Activated CD8-positive, alpha-beta T cell treated with anti-CD3 and anti-CD28 coated beads, Interleukin-2, amount 10 ng/mL, durations not matched to agents 7 days and 5 days (primary cell): ENCODE measurements at regions not wholly inside any gene's neighbourhood (a gene's known extent, or its start where the extent isn't known, plus 50 kb on each side); places are given as distances from the start of the nearest gene placed in this dataset.
"Not testable (repeated sequence)": the region's sequence is repeated elsewhere in the genome, so short reads cannot be mapped to it uniquely, and the experiment has no call there.

Source experiments
- ATAC-seq: fragments of 150-1000 bp; cut with Tn5 transposase; one replicate; pipeline ENCODE4 v1.10.0; 2021; ENCODE audit warnings: moderate library complexity
- CTCF ChIA-PET: fragments of 350-600 bp; sonication (Branson Sonifier 250); formaldehyde crosslinking; loops from one replicate; lab custom pipeline; 2021; ENCODE audit warnings: antibody characterized with exemption; lab: Charles Lee
- POLR2A ChIA-PET: fragments of 350-600 bp; sonication (Branson Sonifier 250); formaldehyde crosslinking; loops from one replicate; lab custom pipeline; 2021; ENCODE audit warnings: antibody characterized with exemption; lab: Charles Lee
- DNase-seq: peaks from one replicate; pipeline ENCODE4 v3.0.0-alpha.2; 2020
- H3K27ac Mint-ChIP-seq: one replicate; pipeline ENCODE4 v1.8.0; 2021; ENCODE audit warnings: mild to moderate bottlenecking, mixed read lengths
- H3K27me3 Mint-ChIP-seq: one replicate; pipeline ENCODE4 v1.8.0; 2021; ENCODE audit warnings: low read depth, mixed read lengths
- H3K36me3 Mint-ChIP-seq: one replicate; pipeline ENCODE4 v1.8.0; 2021; ENCODE audit warnings: low read depth, mixed read lengths
- H3K4me1 Mint-ChIP-seq: one replicate; pipeline ENCODE4 v1.8.0; 2021; ENCODE audit warnings: low read depth, mixed read lengths
- H3K4me3 Mint-ChIP-seq: one replicate; pipeline ENCODE4 v1.8.0; 2021; ENCODE audit warnings: mild to moderate bottlenecking, mixed read lengths
- H3K9me3 Mint-ChIP-seq: one replicate; pipeline ENCODE4 v1.8.0; 2022; ENCODE audit warnings: mixed read lengths; ENCODE audit not compliant: insufficient read depth

DNA sequence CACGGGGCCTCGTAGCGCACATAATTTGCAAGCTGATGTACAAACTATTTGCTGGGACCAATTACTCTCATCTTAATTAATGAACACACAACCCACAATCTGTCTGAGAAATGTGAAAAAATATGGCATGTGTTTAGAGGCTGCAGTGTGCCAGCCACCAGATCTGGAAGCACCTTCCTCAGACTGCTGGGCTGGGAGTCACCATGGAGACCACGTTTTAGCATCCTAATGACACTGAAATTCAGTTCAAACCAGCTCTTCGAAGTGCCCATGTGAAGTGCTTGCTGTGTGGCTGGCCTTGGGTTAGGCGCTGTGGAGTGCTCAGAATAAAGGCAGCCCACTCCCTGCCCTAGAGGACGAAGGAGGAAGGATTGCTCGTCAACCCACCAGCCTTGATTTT, 482.4 kb downstream of the OMA1 start:
- DNase-seq: no peak
- no peaks in the 10 kb centered on the region for H3K4me1 Mint-ChIP-seq
- no peaks in the 10 kb centered on the region for H3K27me3 Mint-ChIP-seq
- ChIA-PET POLR2A (no interaction called here), CTCF (no interaction called here)
- H3K9me3 Mint-ChIP-seq: no peaks in the 10 kb centered on the region
- no peak for ATAC-seq
- H3K36me3 Mint-ChIP-seq: no peaks in the 10 kb centered on the region
- no peak overlapping the region for H3K27ac Mint-ChIP-seq
- no peak overlapping the region for H3K4me3 Mint-ChIP-seq

DNA sequence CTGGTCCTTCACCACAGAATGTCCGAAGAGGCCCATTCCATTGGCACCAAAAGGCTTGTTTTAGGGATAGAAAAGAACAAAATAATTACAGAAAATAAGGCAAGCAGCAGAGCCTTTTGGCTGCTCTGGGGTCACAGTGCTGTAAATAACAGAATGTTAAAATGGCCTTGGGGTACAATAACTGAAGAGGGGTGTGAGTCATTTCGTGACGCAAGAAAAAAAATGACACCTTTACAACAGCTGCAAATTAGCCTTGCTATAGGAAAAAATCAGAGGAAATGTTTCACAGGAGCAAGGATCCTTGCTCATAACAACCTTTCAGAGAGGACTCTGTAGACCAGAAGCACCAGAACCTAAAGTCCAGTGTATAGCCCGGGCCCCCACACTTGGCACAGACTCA, 483.4 kb downstream of the OMA1 start:
- ChIA-PET CTCF (interaction anchor here (0.6 kb wide), 1 partner anchor 689 kb away, joined by 3 read pairs; no protein-coding TSS in a partner anchor), POLR2A (no interaction called here)
- Mint-ChIP-seq H3K27me3 (no peaks in the 10 kb centered on the region), H3K4me1 (no peaks in the 10 kb centered on the region), H3K4me3 (no peak overlapping the region), H3K9me3 (no peaks in the 10 kb centered on the region), H3K27ac (no peak overlapping the region), H3K36me3 (no peaks in the 10 kb centered on the region)
- ATAC-seq (no peak), DNase-seq (no peak)

- Mint-ChIP-seq H3K27ac (no peak overlapping the region), H3K27me3 (no peaks in the 10 kb centered on the region), H3K4me1 (no peaks in the 10 kb centered on the region), H3K4me3 (no peak overlapping the region), H3K36me3 (no peaks in the 10 kb centered on the region), H3K9me3 (no peaks in the 10 kb centered on the region)
- ATAC-seq: no peak
- ChIA-PET CTCF (interaction anchor here (0.6 kb wide), 1 partner anchor 690 kb away, joined by 3 read pairs; no protein-coding TSS in a partner anchor), POLR2A (no interaction called here)
- no peak for DNase-seq
These were observed 483.9 kb downstream of the OMA1 start for GRCh38 chr1:58062635-58063034.

DNA sequence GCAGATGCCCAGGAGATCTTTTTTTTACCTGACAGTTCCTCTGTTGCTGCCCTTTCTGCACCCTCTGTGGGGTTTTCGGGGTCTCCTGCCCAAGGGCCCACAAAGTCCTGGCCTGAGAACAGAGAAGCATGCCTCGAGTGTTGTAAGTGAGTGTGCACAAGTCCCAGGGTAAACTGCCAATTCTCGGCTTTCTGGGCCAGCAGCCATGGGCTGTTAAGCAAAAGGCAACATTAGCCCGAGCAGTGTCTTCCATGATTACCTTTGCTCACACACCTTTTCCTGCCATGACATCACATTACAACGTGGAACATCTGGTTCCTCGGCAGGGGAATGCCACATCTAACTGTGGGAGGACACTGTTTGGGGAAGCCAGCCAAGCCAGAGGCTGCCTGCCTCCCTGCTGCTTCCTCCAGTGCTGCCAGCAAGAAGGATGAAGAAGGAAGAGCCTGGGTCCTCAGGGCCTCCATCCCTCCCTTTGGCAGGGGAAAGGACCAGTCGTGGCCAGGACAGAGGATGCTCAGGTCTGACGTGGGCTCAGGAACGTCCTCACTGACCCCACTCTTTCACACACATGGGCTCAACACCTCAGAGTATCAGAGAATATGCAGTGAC, 485.9 kb downstream of the OMA1 start:
- DNase-seq: no peak
- ChIA-PET CTCF (no interaction called here), POLR2A (no interaction called here)
- H3K36me3 Mint-ChIP-seq: no peaks in the 10 kb centered on the region
- no peaks in the 10 kb centered on the region for H3K4me1 Mint-ChIP-seq
- H3K27me3 Mint-ChIP-seq: no peaks in the 10 kb centered on the region
- H3K9me3 Mint-ChIP-seq: no peaks in the 10 kb centered on the region
- ATAC-seq: no peak
- H3K27ac Mint-ChIP-seq: no peak overlapping the region
- H3K4me3 Mint-ChIP-seq: no peak overlapping the region

- Mint-ChIP-seq H3K27me3 (no peaks in the 10 kb centered on the region), H3K4me3 (no peak overlapping the region), H3K4me1 (no peaks in the 10 kb centered on the region), H3K36me3 (no peaks in the 10 kb centered on the region), H3K27ac (no peak overlapping the region), H3K9me3 (no peaks in the 10 kb centered on the region)
- ATAC-seq (no peak), DNase-seq (no peak)
- ChIA-PET CTCF (no interaction called here), POLR2A (no interaction called here)
These were observed 486.7 kb downstream of the OMA1 start for GRCh38 chr1:58059789-58060188.

GRCh38 chr1:58058323-58058722, 488.2 kb downstream of the OMA1 start:
- Mint-ChIP-seq H3K4me3 (no peak overlapping the region), H3K9me3 (no peaks in the 10 kb centered on the region), H3K36me3 (no peaks in the 10 kb centered on the region), H3K27me3 (no peaks in the 10 kb centered on the region), H3K27ac (no peak overlapping the region), H3K4me1 (no peaks in the 10 kb centered on the region)
- no peak for ATAC-seq
- DNase-seq: no peak
- POLR2A ChIA-PET: no interaction called here
- CTCF ChIA-PET: no interaction called here

GRCh38 chr1:58057826-58058225, 488.7 kb downstream of the OMA1 start:
- ATAC-seq (no peak), DNase-seq (no peak)
- Mint-ChIP-seq H3K4me1 (no peaks in the 10 kb centered on the region), H3K27ac (no peak overlapping the region), H3K27me3 (no peaks in the 10 kb centered on the region), H3K36me3 (no peaks in the 10 kb centered on the region), H3K4me3 (no peak overlapping the region), H3K9me3 (no peaks in the 10 kb centered on the region)
- CTCF ChIA-PET: no interaction called here
- POLR2A ChIA-PET: no interaction called here

DNA sequence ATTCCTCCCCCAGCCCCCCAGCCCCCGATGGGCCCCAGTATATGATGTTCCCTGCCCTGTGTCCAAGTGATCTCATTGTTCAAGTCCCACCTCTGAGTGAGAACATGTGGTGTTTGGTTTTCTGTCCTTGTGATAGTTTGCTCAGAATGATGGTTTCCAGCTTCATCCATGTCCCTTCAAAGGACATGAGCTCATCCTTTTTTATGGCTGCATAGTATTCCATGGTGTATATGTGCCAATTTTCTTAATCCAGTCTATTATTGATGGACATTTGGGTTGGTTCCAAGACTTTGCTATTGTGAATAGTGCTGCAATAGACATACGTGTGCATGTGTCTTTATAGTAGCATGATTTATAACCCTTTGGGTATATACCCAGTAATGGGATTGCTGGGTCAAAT, 495.3 kb downstream of the OMA1 start:
- ATAC-seq, H3K9me3 Mint-ChIP-seq, DNase-seq, H3K27me3 Mint-ChIP-seq, CTCF ChIA-PET, H3K36me3 Mint-ChIP-seq, H3K4me3 Mint-ChIP-seq, POLR2A ChIA-PET, H3K27ac Mint-ChIP-seq, H3K4me1 Mint-ChIP-seq: not testable (repeated sequence)

DNA sequence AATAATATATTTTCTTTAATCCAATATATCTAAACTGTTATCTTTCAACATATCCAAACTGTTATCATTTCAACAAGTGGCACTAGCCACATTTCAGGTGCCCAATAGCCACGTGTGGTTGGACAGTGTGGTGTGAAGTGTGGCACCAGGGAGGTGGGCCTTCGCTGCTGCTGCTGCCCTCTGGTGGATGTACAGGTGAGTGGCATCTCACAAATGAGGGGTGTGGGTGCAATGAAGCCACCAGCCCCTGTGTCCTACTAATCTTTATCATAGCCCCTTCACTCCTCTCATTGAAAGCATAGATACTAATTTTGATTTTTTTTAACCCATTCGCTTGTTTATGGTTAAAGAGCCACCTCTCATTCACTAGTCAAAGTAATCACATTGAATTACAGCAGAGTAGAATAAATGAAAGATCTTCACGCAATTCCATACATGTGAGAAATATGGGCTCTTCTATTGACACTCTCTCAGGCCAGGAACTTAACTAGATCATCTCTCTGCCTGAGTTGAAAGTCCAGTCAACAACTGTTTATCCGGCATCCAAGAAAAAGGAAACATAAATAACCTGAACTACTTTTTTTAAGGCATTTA, 499.2 kb downstream of the OMA1 start:
- Mint-ChIP-seq H3K36me3 (no peaks in the 10 kb centered on the region), H3K27me3 (no peaks in the 10 kb centered on the region), H3K9me3 (no peaks in the 10 kb centered on the region), H3K4me1 (no peaks in the 10 kb centered on the region), H3K27ac (no peak overlapping the region), H3K4me3 (no peak overlapping the region)
- no peak for ATAC-seq
- CTCF ChIA-PET: no interaction called here
- POLR2A ChIA-PET: no interaction called here
- DNase-seq: peak; percentile 33

- no peaks in the 10 kb centered on the region for H3K36me3 Mint-ChIP-seq
- ChIA-PET POLR2A (no interaction called here), CTCF (no interaction called here)
- H3K9me3 Mint-ChIP-seq: no peaks in the 10 kb centered on the region
- H3K4me3 Mint-ChIP-seq: no peak overlapping the region
- no peak for ATAC-seq
- H3K27me3 Mint-ChIP-seq: no peaks in the 10 kb centered on the region
- H3K27ac Mint-ChIP-seq: no peak overlapping the region
- no peaks in the 10 kb centered on the region for H3K4me1 Mint-ChIP-seq
- no peak for DNase-seq
These were observed 501.3 kb downstream of the OMA1 start for GRCh38 chr1:58045094-58045705.

DNA sequence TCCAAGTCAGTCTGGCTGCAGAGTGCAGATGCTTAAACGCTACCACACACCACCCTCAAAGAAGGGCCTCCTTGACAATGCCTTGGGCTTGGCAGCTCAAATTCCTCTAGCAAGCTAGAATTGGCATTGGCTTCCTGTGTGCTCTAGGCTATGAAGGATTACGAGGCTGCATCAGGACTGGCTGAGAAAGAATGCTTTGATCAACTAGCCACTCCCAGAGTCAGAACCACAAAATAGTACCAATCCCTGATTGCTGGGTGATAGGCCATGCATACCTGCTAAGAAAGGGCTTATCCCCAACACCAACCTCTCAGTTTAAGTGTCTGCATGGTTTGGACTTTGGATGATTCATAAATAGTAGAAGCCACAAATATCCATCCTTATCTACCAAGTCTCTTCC, 504.9 kb downstream of the OMA1 start:
- ChIA-PET CTCF (no interaction called here), POLR2A (interaction anchor here (0.6 kb wide), 1 partner anchor 1385 kb away, joined by 3 read pairs; no protein-coding TSS in a partner anchor)
- no peak for DNase-seq
- Mint-ChIP-seq H3K27me3 (no peaks in the 10 kb centered on the region), H3K36me3 (no peaks in the 10 kb centered on the region), H3K9me3 (no peaks in the 10 kb centered on the region), H3K4me1 (no peaks in the 10 kb centered on the region), H3K4me3 (no peak overlapping the region), H3K27ac (no peak overlapping the region)
- no peak for ATAC-seq

DNA sequence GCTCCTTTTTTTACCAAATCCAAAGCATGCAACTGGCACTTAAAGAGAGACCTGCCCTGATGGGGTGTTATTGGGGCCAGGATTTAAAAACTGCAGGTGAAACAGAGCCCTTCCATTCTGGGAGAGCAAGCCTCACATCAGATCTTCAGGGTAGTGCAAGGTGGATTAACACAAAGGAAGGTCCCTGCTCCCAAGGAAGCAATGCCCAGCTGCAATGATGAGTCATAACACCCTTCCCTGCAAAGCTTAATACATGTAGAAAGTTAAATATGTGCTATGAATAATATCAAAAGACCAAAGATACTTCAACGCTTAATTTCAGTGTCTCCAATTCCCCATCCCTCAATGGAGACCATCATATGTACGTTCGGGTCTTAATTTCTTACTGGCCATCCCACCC, 508.0 kb downstream of the OMA1 start:
- no peak overlapping the region for H3K27ac Mint-ChIP-seq
- DNase-seq: no peak
- no peaks in the 10 kb centered on the region for H3K27me3 Mint-ChIP-seq
- CTCF ChIA-PET: interaction anchor here (1.2 kb wide), 1 partner anchor 8 kb away, joined by 4 read pairs; no protein-coding TSS in a partner anchor
- ATAC-seq: no peak
- no peak overlapping the region for H3K4me3 Mint-ChIP-seq
- POLR2A ChIA-PET: no interaction called here
- no peaks in the 10 kb centered on the region for H3K4me1 Mint-ChIP-seq
- H3K9me3 Mint-ChIP-seq: no peaks in the 10 kb centered on the region
- H3K36me3 Mint-ChIP-seq: no peaks in the 10 kb centered on the region
